GM19452 (cell line): ENCODE measurements at regions not wholly inside any gene's neighbourhood (a gene's known extent, or its start where the extent isn't known, plus 50 kb on each side); places are given as distances from the start of the nearest gene placed in this dataset.

Experiments
- ATAC-seq: cut with Tn5 transposase; IDR thresholded peaks from one replicate; pipeline ENCODE4 v1.9.1; 2021; ENCODE audit not compliant: unreplicated experiment

DNA sequence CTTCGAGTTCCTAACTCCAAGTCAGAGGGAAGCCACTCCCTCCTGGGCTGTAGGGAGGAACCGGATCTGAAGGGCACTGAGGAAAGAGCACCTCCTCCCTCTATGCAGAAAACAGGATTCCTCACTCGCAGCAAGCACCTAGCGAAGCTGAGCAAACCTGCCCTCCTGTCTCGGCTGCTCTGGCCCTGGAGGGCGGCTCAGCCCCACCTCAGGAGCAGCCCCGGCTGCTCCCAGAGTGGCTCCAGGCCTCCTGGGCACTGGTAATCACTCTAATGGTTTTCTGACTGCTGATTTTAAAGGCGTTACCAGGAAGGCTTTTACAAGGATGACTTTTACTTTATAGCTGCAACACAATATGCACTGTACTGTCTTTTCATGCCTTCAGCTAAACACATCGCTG lies 312.5 kb downstream of the TEX29 start:
- no peak for ATAC-seq

DNA sequence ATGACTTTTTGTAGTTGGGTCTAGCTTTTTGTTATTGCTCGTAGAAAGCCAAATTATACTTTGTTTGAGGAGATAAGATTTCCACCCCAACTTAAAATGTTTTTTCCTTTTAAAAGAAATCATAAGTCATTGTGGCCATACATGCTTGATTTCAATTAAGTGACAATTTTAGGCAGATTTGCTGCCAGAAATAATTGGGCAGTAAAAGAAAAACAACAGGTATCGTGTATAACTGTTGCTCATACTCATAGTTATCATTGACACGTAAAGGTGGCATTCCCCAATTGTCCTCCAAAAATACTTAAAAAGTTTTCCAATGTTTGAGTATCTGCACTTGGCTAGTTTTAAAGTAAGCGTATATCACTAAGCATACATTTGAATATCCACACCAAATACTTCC lies 313.0 kb downstream of the TEX29 start:
- no peak for ATAC-seq

DNA sequence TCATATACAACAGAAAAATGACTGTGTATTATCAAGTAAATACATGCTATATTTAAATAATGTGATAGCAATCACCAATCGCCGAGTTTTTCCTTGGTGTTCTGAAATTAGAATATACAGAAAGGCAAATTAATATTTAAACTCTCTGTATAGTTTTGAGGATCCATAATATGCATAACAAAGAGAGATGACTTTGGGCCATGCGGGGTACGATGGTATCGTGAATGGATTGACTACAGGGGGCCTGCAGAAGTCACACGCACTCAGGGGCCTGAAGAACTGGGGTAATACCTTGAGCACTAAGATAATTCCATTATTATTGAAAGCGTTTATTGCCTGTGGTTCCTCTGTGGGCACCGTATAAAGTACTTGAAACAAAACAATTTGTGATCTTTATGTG lies 314.0 kb downstream of the TEX29 start:
- no peak for ATAC-seq

DNA sequence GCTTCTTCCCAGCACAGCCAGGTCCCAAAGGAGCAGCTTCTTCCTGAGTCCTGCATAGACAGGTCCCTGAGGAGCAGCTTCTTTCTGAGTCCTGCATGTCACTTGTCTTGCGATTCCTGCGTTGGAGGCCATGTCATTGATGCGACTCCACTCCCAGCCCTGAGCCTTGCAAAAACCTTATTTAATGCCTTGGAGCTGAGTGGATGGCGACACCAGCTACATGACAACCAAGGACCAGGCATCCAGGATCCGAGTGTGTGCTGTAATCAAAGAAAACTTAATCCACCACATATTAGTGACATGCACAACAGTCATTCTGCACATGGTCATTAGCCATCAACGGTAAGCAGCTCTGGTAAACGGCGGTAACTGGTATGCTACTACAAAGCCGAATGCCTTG lies 315.8 kb downstream of the TEX29 start:
- ATAC-seq = no peak

DNA sequence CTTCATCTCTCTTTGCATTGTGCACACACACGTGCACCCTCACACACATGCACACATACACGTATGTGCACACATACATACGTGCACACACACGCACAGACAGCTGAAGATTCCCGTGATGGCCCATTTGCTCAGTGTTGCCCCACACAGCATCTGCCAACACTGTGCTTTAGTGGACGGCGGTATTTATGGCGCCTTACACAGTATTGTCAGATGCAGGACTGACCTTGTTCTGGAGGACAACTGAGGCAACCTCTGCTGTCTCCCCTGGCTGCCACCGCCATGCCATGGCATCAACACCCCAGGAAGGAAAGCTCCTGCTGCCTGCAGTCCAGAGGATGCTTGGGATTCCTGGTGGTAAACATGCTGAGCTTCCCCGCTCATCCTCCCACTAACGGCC lies 316.4 kb downstream of the TEX29 start:
- no peak for ATAC-seq

DNA sequence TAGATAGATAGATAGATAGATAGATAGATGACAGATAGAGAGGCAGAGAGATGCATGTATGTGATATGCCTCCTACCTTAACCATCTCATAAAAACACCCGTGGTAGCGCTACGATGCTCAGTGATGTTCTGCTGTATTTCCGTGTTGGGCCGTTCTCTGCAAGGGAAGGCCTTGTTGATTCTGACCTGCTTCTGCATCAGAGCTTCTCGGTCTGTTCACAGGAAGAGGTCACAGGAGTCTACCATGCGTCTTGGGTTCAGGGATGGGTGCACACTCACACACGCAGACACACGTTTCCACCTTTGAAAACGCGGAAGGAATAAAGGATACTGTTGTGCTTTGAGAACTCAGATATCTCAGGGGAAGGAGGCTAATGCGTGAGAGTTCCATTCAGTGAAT lies 316.9 kb downstream of the TEX29 start:
- ATAC-seq = no peak

DNA sequence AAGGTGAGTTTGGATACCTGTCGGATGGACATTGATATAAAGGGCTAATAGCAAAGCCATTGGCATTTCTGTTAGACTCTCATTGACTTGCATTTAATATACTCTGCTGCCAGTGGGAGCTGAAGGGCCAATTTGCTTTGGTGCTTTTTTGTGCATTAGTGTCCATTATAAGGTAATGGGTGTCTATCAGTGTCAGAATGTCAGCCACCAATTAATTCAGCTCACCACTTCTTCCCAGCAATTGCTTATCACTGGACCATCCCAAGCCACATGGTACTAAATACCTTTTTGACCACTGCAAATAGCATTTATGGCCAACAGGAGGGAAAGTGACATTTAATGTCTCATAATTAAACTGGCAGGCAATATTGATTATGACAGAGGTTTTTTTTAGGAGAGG lies 317.8 kb downstream of the TEX29 start:
- ATAC-seq = no peak

DNA sequence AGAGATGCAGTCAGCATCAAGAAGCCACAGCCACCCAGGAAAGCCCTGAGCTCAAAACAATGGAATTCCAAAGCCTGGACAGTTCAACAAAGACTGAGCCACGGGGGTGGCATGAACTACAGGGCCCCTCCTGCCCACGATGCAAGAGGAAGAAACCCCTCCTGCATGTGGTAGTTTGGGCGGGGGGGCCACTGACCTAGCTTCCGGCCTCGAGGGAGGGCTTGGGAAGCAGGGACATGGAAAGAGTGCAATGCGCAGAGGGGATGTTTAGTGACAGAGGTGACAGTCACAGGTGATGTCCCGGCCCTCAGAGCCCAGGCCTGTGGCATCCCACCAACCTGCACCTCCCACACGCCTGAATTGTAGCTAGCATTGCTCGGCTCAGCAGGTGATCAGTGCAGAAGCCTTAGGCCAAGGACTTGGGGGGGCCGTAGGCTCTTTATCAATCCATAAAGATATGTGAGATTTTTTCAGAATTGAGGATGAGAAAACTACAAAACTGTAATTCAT lies 318.8 kb downstream of the TEX29 start:
- no peak for ATAC-seq

DNA sequence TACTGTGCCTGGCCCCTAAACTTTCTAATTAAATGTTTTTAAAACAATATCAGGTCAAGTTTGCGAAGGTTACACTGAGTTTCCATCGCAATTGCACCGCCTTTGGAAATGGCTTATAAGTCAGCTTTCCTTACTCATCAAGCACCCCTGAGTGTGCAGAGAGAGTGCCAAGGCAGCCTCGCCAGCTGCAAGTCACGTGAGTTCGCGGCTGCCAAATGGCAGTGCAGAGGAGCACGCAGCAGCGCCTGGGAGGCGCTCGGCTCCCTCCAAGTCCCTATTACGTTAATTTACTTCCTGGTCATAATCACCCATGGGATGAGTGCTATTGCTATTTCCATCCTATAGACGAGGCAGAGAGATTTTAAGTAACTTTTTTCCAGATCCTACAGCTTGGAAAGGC lies 319.6 kb downstream of the TEX29 start:
- ATAC-seq = no peak

DNA sequence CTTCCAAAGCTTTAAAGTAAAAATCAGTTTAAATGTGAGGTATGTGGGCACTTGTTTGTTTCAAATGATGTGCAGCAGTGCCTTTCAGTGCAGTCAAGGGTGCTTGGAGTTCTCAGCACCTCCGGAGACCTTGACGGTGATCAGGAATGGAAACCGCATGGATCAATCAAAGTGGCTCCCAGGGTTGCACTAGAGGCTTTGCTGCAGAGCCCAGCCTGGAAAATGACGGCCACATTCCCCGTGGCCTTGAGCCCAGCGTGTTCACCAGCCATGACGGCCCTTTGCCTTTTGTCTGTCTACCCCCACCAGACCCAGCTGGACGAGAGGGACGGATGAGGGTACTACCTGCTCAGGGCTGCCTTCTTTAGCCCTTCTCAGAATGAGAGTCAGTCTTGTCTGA lies 320.0 kb downstream of the TEX29 start:
- ATAC-seq = no peak

DNA sequence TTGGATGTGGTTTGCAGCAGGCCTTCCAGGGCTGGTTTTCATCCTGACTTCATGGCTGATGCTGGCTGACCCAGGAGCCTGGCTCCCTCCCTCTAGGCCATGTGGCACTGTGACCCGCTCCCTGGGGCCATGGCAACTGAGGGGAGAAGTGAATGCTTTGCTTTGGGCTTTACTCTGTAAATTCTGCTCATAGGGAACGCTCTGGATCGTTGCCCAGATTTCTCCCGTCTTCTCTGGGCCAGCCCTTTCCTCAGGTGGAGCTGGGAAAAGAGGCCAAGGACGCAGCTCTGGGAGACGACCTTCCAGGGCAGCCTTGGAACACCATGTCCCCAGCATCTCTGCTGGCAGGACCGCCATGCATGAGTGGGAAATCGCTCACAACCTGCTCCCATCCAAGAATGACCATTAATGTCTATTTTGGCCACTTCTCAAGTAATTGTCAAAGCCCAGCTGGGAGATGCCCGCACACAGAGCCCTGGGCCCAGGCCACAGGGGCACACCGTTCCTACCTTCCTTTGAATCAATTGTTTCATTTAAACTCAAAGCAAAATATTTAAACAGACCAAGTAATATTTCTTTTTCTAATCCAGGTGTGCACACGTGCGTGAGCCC lies 321.8 kb downstream of the TEX29 start:
- ATAC-seq = no peak

DNA sequence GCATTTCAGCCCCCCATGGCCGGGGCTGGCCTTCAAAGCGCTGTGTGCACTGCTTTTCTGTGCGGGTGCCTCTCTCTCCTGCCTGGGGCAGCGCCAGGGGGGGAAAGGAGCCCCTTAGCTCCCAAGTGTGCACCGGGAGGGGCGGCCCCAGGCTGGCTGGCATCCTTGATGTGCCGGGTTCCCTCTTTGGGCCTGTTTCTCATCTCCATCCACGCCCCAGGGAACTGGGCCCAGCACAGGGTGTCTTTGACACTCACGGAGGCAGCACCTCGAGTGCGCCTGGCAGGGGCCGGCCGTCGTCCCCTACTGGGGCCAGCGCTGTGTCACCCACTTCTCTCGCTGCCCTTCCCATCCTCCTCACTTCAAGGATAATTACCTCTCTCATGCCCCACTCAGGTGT lies 324.3 kb downstream of the TEX29 start:
- ATAC-seq = no peak

DNA sequence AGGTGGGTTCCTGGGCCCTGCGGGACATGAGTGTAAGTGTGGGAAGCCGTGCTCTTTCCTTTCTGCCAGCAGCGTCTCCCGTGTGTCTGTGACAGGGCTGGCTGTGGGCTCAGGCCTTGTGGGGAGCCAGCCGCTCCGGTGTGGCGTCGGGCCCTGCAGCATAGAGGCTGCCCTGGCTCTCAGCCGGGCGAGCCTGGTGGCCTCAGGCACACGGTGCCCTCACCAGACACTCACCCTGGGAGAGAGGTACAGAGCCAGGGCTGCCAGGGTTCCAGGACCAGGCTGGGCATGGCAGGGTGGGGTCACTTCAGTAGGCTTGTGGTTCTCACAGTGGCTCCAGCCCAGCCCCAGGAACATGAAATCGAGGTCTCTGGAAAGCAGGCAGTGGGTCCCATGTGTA lies 324.8 kb downstream of the TEX29 start:
- ATAC-seq = no peak

DNA sequence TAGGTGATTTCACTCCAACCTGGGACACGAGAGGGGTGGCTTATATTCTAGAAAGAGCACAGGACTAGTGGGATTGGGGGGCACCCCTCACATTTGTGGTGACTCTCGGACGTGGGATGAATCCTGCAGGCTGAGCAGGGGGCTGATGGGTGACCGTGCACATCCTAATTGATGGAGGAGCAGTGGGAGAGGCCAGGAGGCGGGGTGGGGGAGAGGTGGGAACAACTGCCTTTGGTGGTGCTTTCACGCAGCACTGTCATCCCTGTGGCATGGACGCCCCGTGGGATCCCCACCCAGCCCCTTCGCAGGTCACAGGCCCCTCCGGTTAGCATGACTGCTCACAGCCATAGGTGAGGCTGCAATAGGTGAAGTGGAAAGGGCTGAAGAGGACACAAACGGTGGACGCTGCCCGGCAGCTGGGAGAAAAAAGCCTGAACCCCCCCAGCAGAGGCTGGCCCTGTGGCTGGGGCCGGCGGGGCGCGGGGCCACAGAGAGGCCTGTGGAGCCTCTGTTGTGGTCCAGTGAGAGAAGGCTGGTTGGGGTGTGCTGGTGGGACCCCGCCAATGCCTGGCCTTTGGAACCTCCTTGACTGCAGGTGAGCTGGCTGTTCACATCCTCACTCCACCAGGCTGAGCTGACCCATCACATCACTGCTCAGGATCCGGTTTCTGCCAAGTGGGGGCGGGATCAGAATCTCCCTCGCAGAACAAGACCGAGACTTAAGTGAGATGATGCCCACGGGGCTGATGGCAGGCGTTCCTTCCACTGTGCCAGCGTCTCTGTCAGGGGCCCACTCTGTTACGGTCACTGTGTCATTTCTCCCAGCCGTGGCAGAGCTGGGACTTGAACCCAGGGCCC lies 325.4 kb downstream of the TEX29 start:
- ATAC-seq = no peak

DNA sequence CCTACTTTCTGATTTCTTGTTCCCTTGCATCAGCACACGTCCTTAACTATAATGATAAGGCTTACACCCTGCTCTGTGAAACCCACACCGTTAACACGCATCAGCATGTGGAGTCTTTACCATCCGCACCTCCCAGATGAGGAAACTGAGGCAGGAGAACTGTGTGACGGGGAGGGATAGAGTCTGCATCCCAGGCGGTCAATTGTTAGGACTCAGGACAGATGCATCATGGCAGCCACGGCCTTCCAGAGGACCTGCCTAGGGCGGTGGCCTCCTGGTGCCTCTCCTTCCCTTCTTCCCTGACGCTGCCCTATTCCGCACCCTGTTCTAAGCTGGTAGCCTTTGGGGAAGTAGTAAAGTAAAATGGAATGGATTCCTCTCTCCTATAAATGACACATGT lies 326.0 kb downstream of the TEX29 start:
- ATAC-seq = no peak

DNA sequence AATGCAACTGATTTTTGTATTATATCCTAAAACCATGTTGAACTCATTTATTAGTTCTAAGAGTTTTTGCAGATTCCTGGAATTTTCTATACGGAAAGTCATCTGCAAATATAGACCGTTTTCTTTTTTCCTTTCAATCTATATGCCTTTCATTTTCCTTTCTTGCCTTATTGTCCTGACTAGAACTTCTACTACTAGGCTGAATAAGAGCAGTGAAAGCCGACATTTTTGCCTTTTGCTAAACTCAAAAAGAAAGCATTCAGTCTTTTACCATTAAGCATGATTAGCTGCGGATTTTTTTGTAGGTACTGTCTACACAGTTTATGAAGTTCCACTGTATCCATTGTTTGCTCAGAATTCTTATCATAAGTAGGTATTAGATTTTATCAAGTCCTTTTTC lies 328.4 kb downstream of the TEX29 start:
- no peak for ATAC-seq

DNA sequence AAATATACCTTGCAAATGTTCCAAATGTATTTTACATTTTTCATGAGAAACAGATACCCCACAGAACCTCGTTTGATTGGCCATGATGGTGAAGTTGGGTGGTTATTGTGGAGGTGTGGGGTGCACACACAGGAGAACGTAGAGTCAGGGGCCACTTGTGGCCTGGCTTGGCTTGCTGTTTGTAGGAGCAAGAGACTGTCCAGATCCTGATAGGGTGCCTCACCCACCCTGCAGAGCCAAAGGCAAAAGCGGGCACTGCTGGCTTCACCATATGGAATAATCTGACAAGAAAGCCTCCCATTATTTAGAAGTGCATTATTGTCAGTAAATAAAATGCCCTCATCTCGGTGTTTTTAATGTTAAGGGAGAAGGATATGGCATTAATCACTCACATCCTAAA lies 330.2 kb downstream of the TEX29 start:
- no peak for ATAC-seq

DNA sequence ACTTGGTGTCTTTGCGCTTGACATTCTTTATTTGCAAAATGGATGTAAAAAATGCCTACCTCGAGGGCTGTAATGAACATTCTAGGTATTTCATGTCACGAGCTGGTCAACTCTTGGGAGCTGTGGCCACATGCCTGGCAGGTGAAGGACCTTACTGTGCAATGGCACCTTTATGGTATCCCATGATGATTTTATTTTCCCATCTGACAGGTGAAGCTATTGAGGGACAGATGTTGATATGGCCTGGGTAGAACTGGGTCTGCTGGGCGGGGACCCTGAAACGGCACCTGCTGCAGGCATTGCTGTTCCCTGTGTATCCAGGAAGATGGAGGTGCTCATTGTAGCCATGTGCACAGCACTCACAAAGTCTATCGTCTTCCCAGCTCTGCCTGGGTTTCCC lies 332.2 kb downstream of the TEX29 start:
- no peak for ATAC-seq

DNA sequence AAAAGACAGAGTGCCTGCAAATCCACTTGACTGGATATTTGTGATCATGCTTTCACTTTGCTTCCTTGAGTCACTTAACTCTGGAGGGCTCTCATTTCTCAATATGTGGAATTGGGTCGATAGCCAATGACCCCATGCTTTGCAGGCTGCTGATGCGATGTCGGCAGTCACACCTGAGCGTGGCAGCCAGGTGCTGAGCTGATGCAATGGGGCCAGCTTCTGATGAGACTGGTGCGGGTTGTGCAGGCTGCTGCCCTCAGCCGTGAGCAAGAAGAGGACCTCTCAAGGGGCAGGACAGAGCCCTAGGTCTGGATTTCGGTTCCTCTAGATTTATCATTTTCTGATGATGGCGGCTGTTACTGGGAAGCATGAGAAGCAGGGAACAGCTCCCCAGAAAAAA lies 334.1 kb downstream of the TEX29 start:
- ATAC-seq = no peak

DNA sequence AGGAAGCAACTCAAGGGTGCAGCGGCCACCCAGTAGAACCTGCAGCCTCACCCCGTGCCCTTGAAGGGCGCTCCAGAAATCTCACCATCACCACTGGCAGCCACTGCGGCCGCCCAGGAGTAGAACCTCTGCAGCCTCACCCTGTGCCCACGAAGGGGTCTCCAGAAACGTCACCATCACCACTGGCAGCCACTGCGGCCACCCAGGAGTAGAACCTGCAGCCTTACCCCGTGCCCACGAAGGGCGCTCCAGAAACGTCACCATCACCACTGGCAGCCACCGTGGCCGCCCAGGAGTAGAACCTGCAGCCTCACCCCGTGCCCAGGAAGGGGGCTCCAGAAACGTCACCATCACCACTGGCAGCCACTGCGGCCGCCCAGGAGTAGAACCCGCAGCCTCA lies 336.0 kb downstream of the TEX29 start:
- ATAC-seq = no peak

DNA sequence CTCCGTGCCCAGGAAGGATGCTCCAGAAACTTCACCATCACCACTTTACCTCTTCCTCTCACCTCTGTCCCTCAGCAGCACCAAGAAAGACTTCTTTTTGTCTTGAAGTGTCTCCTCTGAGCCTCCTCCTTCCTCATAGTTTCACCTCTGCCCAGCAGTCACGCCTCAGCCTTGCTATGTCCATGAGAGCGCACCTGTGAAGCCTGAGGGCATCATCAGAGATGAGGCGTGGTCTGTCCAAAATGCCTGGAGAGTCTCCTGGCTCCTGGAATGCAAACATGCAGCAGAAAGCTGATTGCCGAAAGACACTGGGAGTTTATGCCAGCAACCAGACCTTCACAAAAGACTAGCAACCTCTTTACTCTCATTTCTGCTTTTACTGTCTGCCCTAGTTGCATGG lies 336.6 kb downstream of the TEX29 start:
- no peak for ATAC-seq
